Caco-2 (cell line): ENCODE measurements at regions not wholly inside any gene's neighbourhood (a gene's known extent, or its start where the extent isn't known, plus 50 kb on each side); places are given as distances from the start of the nearest gene placed in this dataset.

ENCODE experiments used
- BruUV-seq: library from RNA; stranded (reverse); fragments of 400-500 nt; replicated peaks from 2 replicates; lab custom pipeline; 2021; lab: Mats Ljungman, UMichigan
- CTCF ChIA-PET: fragments of 300-600 bp; sonication (Branson Sonifier 250); formaldehyde crosslinking; loops from one replicate; lab custom pipeline; 2022; ENCODE audit warnings: antibody characterized with exemption; lab: Charles Lee
- POLR2A ChIA-PET: fragments of 300-600 bp; sonication (Branson Sonifier 250); formaldehyde crosslinking; loops from one replicate; lab custom pipeline; 2022; ENCODE audit warnings: antibody characterized with exemption; lab: Charles Lee
- DNase-seq, 2 experiments: peaks; one replicate each; pipeline versions ENCODE4 v3.0.0 to v3.0.0-alpha.2; 2020 to 2022
- H3K27me3 ChIP-seq: replicated peaks from 2 replicates; pipeline ENCODE4 v1.6.0; 2011; ENCODE audit warnings: low read length; ENCODE audit not compliant: control insufficient read depth, insufficient read depth
- H3K36me3 ChIP-seq: 2 replicates; pipeline ENCODE4 v1.5.1; 2011; ENCODE audit warnings: low read length; ENCODE audit not compliant: control insufficient read depth, insufficient read depth
- H3K4me1 ChIP-seq: fragments of 250-450 bp; sonication (Bioruptor Pico); 2 replicates; pipeline ENCODE4 v1.5.1; 2020; ENCODE audit warnings: mild to moderate bottlenecking
- H3K4me3 ChIP-seq: 2 replicates; pipeline ENCODE4 v1.5.1; 2011; ENCODE audit warnings: low read depth, mild to moderate bottlenecking, control low read depth, low read length
- H3K9me3 ChIP-seq: fragments of 250-450 bp; sonication (Bioruptor Pico); 2 replicates; pipeline ENCODE4 v1.5.1; 2020; ENCODE audit warnings: mild to moderate bottlenecking, moderate library complexity
- H3K27ac Mint-ChIP-seq: one replicate; pipeline ENCODE4 v1.8.0; 2022; ENCODE audit warnings: mixed read lengths; ENCODE audit not compliant: unreplicated experiment
- H3K27me3 Mint-ChIP-seq: one replicate; pipeline ENCODE4 v1.8.0; 2022; ENCODE audit warnings: mixed read lengths; ENCODE audit not compliant: insufficient read depth, unreplicated experiment
- H3K36me3 Mint-ChIP-seq: one replicate; pipeline ENCODE4 v1.8.0; 2022; ENCODE audit warnings: mild to moderate bottlenecking, mixed read lengths; ENCODE audit not compliant: insufficient read depth, unreplicated experiment
- H3K4me1 Mint-ChIP-seq: one replicate; pipeline ENCODE4 v1.8.0; 2022; ENCODE audit warnings: low read depth, mixed read lengths; ENCODE audit not compliant: unreplicated experiment
- H3K4me3 Mint-ChIP-seq: one replicate; pipeline ENCODE4 v1.8.0; 2022; ENCODE audit warnings: mild to moderate bottlenecking, moderate library complexity, mixed read lengths; ENCODE audit not compliant: unreplicated experiment
- H3K9me3 Mint-ChIP-seq: one replicate; pipeline ENCODE4 v1.8.0; 2022; ENCODE audit warnings: mixed read lengths; ENCODE audit not compliant: unreplicated experiment
- CTCF ChIP-seq, 2 experiments: fragments of 200-600 bp in 1 of 2; IDR thresholded peaks; 1 replicate in 1 of 2; 2 replicates in 1 of 2; pipeline versions ENCODE4 v1.5.1 to v1.8.0; 2011 to 2022; ENCODE audit warnings: antibody characterized with exemption in 1 of 2, control low read depth in 1 of 2, inconsistent platforms in 1 of 2, low read depth in 1 of 2, low read length in 1 of 2, mild to moderate bottlenecking in 1 of 2, moderate library complexity in 1 of 2; ENCODE audit not compliant: insufficient read depth in 1 of 2, severe bottlenecking in 1 of 2, unreplicated experiment in 1 of 2
- intact Hi-C: fragments of 100-400 bp; cut with micrococcal nuclease; formaldehyde crosslinking; loops from one replicate; pipeline ENCODE4 v1.10.0; 2022; ENCODE audit not compliant: unreplicated experiment

DNA sequence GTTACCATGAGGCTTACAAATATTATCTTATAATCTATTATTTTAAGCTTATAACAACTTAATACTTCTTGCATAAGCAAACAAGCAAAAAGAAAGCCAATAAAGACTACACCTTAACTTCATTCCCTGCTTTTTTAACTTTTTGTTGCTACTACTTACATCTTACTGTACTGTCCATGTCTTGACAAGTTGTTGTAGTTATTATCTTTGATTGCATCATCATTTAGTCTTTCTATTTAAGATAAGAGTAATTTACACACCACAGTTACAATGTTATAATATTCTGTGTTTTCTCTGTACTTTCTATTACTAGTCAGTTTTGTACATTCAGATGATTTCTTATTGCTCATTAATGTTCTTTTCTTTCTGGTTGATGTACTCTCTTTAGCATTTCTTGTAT is 346.6 kb downstream of the SMARCA1 start:
- no peak for DNase-seq
- Mint-ChIP-seq H3K4me3 (no peak overlapping the region), H3K27ac (no peak overlapping the region), H3K9me3 (no peaks in the 10 kb centered on the region), H3K36me3 (no peaks in the 10 kb centered on the region), H3K4me1 (no peaks in the 10 kb centered on the region), H3K27me3 (peaks cover 2% of the 10 kb centered on the region)
- Histone ChIP-seq H3K4me3 (no peak overlapping the region), H3K4me1 (no peaks in the 10 kb centered on the region), H3K27me3 (no peaks in the 10 kb centered on the region), H3K9me3 (no peaks in the 10 kb centered on the region), H3K36me3 (no peaks in the 10 kb centered on the region)
- intact Hi-C loops, result no loop called here
- ChIA-PET POLR2A (no interaction called here), CTCF (no interaction called here)
- TF ChIP-seq CTCF (IDR thresholded peaks at IDR 0.05; ENCODE audit: insufficient read depth in 1 of 2, low read depth in 1 of 2, low read length in 1 of 2, severe bottlenecking in 1 of 2, unreplicated experiment in 1 of 2), result no peak
- BruUV-seq, result no TSS peak

DNA sequence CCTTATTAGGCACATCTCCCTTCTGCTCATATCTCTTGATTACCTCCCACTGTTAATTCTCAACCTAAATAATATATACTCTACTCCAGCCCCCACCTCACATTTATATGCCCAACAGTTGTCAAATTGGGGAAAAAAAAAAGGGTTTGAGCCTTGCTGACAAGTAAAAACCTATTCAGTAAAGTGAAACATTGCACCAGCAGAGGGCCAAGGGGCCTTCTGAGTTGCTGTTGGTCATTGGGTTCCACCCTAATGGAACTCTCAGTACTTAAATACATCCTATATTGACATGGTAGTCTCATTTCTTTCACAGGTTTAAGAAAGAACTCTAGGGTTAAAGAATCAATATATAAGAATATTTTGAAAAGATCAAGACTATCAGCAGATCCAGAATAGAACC is 362.2 kb downstream of the SMARCA1 start:
- H3K9me3 Mint-ChIP-seq, result peaks cover 10% of the 10 kb centered on the region
- CTCF ChIA-PET, result no interaction called here
- H3K27me3 ChIP-seq, result no peaks in the 10 kb centered on the region
- no peaks in the 10 kb centered on the region for H3K27me3 Mint-ChIP-seq
- H3K36me3 Mint-ChIP-seq, result no peaks in the 10 kb centered on the region
- H3K27ac Mint-ChIP-seq, result no peak overlapping the region
- no peaks in the 10 kb centered on the region for H3K9me3 ChIP-seq
- H3K4me3 Mint-ChIP-seq, result no peak overlapping the region
- DNase-seq, result no peak
- BruUV-seq, result no TSS peak
- TF ChIP-seq CTCF (IDR thresholded peaks at IDR 0.05; ENCODE audit: insufficient read depth in 1 of 2, low read depth in 1 of 2, low read length in 1 of 2, severe bottlenecking in 1 of 2, unreplicated experiment in 1 of 2), result no peak
- no peaks in the 10 kb centered on the region for H3K36me3 ChIP-seq
- H3K4me1 ChIP-seq, result no peaks in the 10 kb centered on the region
- H3K4me1 Mint-ChIP-seq, result no peaks in the 10 kb centered on the region
- POLR2A ChIA-PET, result no interaction called here
- H3K4me3 ChIP-seq, result no peak overlapping the region
- intact Hi-C loops, result no loop called here

- Histone ChIP-seq H3K4me3 (no peak overlapping the region), H3K4me1 (no peaks in the 10 kb centered on the region), H3K36me3 (no peaks in the 10 kb centered on the region), H3K27me3 (no peaks in the 10 kb centered on the region), H3K9me3 (no peaks in the 10 kb centered on the region)
- Mint-ChIP-seq H3K27me3 (no peaks in the 10 kb centered on the region), H3K4me3 (no peak overlapping the region), H3K9me3 (peaks cover 10% of the 10 kb centered on the region), H3K27ac (no peak overlapping the region), H3K4me1 (peaks cover 4% of the 10 kb centered on the region), H3K36me3 (no peaks in the 10 kb centered on the region)
- BruUV-seq, result no TSS peak
- ChIA-PET POLR2A (no interaction called here), CTCF (no interaction called here)
- no peak for TF ChIP-seq CTCF (IDR thresholded peaks at IDR 0.05; ENCODE audit: insufficient read depth in 1 of 2, low read depth in 1 of 2, low read length in 1 of 2, severe bottlenecking in 1 of 2, unreplicated experiment in 1 of 2)
- DNase-seq, result no peak
- intact Hi-C loops, result no loop called here
These were observed 364.8 kb downstream of the SMARCA1 start for GRCh38 chrX:129158505-129158904.
